Astrocyte of the spinal cord (primary cell): ENCODE measurements at regions not wholly inside any gene's neighbourhood (a gene's known extent, or its start where the extent isn't known, plus 50 kb on each side); places are given as distances from the start of the nearest gene placed in this dataset.
A peak's percentile ranks its signal among the peaks of the same experiment; 100 is the strongest.

Experiments
- DNase-seq: peaks from one replicate; pipeline ENCODE4 v3.0.0; 2011; ENCODE audit warnings: low read depth, low spot score
- H3K4me3 ChIP-seq: 2 replicates; pipeline ENCODE4 v1.5.1; 2011; ENCODE audit warnings: low read depth, mild to moderate bottlenecking, low read length, moderate library complexity
- in situ Hi-C: cut with HindIII; loops from 2 replicates; pipeline ENCODE4 v1.10.0; 2017; ENCODE audit warnings: low sequenced_read_pairs
- TF ChIP-seq, protein P1 (sequence below): IDR thresholded peaks from 2 replicates; pipeline ENCODE4 v1.5.1; 2012; ENCODE audit warnings: low read depth, mild to moderate bottlenecking, low read length, inconsistent platforms

DNA sequence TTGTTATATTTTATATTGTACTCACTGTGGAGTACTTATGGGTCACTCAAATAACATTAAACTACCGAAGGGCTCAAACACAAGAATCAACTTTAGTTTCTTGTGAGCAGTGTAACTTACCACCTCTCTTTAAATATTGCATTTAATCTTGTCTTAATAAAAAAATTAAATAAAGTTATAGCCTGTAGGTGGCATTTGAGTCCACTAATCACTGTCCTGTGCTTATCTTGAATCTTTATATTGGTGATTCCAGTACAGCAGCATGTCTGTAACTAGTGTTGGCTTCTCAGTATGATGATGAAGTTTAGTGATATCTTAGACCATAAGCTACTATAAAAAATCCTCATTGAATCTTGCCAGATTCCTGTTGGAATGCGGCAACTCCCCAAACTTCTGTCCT is 313.8 kb downstream of the FAM170A start:
- TF ChIP-seq, protein P1, sequence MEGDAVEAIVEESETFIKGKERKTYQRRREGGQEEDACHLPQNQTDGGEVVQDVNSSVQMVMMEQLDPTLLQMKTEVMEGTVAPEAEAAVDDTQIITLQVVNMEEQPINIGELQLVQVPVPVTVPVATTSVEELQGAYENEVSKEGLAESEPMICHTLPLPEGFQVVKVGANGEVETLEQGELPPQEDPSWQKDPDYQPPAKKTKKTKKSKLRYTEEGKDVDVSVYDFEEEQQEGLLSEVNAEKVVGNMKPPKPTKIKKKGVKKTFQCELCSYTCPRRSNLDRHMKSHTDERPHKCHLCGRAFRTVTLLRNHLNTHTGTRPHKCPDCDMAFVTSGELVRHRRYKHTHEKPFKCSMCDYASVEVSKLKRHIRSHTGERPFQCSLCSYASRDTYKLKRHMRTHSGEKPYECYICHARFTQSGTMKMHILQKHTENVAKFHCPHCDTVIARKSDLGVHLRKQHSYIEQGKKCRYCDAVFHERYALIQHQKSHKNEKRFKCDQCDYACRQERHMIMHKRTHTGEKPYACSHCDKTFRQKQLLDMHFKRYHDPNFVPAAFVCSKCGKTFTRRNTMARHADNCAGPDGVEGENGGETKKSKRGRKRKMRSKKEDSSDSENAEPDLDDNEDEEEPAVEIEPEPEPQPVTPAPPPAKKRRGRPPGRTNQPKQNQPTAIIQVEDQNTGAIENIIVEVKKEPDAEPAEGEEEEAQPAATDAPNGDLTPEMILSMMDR = peak; percentile 8
- peak; percentile 31 for DNase-seq
- no peak overlapping the region for H3K4me3 ChIP-seq
- in situ Hi-C loops = no loop called here

DNA sequence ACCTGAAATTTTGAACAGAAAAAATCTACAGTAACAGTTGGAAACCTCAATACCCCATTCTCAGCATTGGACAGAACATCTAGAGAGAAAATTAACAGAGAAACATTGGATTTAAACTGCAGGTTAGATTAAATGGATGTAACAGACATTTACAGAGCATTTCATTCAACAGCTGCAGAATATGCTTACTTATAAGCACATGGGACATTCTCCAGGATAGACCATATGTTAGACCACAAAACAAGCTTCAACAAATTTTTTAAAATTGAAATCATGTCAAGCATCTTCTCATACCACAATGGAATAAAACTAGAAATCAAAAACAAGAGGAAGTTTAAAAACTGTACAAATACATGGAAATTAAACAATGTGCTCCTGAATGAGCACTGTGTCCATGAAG is 316.3 kb downstream of the FAM170A start:
- DNase-seq = no peak
- in situ Hi-C loops = no loop called here
- TF ChIP-seq, protein P1 = no peak
- no peak overlapping the region for H3K4me3 ChIP-seq

DNA sequence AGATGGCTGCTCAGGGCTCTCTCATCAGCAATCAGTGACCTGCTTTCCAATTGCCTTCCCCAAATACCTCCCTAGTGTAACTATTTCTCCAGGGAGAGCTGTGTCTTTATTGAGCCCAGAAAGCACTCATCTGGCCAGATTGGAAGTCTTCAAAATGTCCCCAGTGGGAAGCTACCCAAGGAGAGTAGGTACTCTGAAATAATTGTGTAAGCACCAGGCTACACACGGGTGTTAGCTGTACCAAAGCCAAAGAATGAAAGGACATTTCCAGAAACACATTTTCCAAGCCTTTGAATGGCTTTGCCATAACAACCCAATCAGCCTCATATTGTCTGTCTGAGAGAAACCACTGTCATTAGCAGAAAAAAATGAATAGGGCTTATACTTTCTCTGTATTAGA is 318.8 kb downstream of the FAM170A start:
- TF ChIP-seq, protein P1 = no peak
- in situ Hi-C loops = no loop called here
- no peak overlapping the region for H3K4me3 ChIP-seq
- DNase-seq = no peak

DNA sequence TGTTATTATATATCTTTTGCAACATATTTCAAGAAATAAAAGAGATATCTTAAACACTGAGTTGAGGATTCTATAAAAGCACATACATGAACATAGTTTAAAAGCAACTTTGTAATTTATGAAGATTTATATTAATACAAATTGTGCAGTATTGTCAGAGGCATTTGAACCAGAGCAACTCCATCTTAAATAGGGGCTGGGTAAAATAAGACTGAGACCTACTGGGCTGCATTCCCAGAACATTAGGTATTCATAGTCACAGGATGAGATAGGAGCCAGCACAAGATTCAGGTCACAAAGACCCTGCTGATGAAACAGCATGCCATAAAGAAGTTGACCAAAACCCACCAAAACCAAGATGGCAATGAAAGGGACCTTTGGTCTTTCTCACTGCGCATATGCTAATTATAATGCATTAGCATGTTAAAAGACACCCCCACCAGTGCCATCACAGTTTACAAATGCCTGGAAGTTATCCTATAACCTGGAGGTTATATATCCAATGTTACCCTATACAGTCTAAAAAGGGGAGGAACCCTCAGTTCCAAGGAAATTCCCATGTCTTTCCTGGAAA is 320.2 kb downstream of the FAM170A start:
- H3K4me3 ChIP-seq = no peak overlapping the region
- TF ChIP-seq, protein P1 = no peak
- in situ Hi-C loops = no loop called here
- DNase-seq = no peak

DNA sequence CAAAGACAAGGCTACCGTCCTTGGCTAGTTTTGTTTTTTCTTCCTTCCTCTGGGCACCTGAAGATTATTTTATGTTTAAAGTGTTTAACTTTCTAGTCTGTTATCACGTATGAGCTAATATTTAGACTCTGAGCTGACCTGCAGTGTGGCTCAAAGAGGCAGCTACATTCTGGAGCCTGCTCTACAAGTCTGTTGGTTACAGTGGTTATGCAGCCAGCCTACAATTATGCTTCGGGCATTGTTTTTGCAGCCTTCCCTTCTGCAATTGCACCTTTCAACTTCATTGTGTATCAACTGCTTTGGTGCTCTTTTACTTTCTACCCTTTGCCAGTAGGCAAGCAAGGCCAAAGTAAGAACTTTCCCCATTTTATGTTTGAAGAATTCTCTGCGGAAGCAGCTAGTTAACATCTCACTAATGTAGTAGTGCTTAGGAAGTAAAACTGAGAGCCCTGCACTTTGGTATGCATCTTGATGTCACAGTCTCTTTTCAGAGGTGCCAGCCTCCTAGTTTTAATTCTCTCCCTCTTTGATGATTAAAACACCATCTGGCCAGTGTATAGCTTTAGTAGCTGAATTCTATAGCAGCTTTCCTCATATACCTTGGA is 322.1 kb downstream of the FAM170A start:
- TF ChIP-seq, protein P1 = no peak
- in situ Hi-C loops = no loop called here
- H3K4me3 ChIP-seq = no peak overlapping the region
- DNase-seq = no peak

DNA sequence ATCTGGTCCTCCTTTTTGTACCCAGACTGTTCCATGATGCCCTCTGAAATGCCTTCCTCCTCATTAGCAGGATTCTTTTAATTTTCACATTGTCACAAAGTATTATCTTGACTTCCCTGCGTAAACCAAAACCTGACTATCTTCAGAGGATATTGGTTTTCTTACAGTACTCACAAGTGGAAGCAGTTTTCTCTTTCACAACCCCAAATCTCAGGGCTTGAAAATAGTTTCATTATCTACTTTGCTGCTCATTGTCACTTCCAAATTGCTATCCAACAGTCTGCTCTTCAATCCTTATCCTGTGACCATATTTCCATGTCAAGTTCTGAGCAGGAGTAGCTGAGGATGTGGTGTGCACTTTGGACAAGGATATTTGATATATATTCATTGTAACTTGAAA is 324.1 kb downstream of the FAM170A start:
- no peak for DNase-seq
- no peak overlapping the region for H3K4me3 ChIP-seq
- TF ChIP-seq, protein P1 = no peak
- in situ Hi-C loops = no loop called here
